Naive B cell (primary cell): ENCODE measurements at regions not wholly inside any gene's neighbourhood (a gene's known extent, or its start where the extent isn't known, plus 50 kb on each side); places are given as distances from the start of the nearest gene placed in this dataset.
A peak's percentile ranks its signal among the peaks of the same experiment; 100 is the strongest.
"Not testable (repeated sequence)": the region's sequence is repeated elsewhere in the genome, so short reads cannot be mapped to it uniquely, and the experiment has no call there.

ENCODE experiments used
- ATAC-seq, 2 donors: fragments of 150-1000 bp; cut with Tn5 transposase; 2 replicates each; pipeline ENCODE4 v1.10.0; 2021; ENCODE audit warnings: low read depth in 2 of 2, mild to moderate bottlenecking in 2 of 2, moderate library complexity in 2 of 2
- DNase-seq: peaks from one replicate; pipeline ENCODE4 v3.0.0; 2022
- H3K27ac Mint-ChIP-seq, 6 donors: one replicate each; pipeline ENCODE4 v1.8.0; 2020 to 2022; ENCODE audit warnings: mild to moderate bottlenecking in 6 of 6, mixed read lengths in 6 of 6, moderate library complexity in 5 of 6, inconsistent platforms in 2 of 6
- H3K27me3 Mint-ChIP-seq, 3 donors: one replicate each; pipeline ENCODE4 v1.8.0; 2021 to 2022; ENCODE audit warnings: mixed read lengths in 3 of 3, mild to moderate bottlenecking in 1 of 3
- H3K36me3 Mint-ChIP-seq, 2 donors: one replicate each; pipeline ENCODE4 v1.8.0; 2020 to 2022; ENCODE audit warnings: mixed read lengths in 2 of 2, inconsistent platforms in 1 of 2, mild to moderate bottlenecking in 1 of 2
- H3K4me1 Mint-ChIP-seq, 3 donors: one replicate each; pipeline ENCODE4 v1.8.0; 2020 to 2022; ENCODE audit warnings: mixed read lengths in 3 of 3, inconsistent platforms in 1 of 3, mild to moderate bottlenecking in 1 of 3, moderate library complexity in 1 of 3
- H3K4me3 Mint-ChIP-seq, 8 donors: one replicate each; pipeline ENCODE4 v1.8.0; 2020 to 2022; ENCODE audit warnings: mild to moderate bottlenecking in 8 of 8, mixed read lengths in 8 of 8, moderate library complexity in 8 of 8, inconsistent platforms in 2 of 8
- H3K9me3 Mint-ChIP-seq, 7 donors: one replicate each; pipeline ENCODE4 v1.8.0; 2020 to 2022; ENCODE audit warnings: mixed read lengths in 7 of 7, mild to moderate bottlenecking in 5 of 7, inconsistent platforms in 2 of 7, moderate library complexity in 1 of 7

- Mint-ChIP-seq H3K27me3 (peaks cover 4 to 28% (median 18%) of the 10 kb centered on the region in 3 donors), H3K9me3 (peaks cover 0 to 14% (median 4%) of the 10 kb centered on the region in 7 donors), H3K4me1 (peaks cover 5 to 15% (median 13%) of the 10 kb centered on the region in 3 donors), H3K4me3 (no peak overlapping the region), H3K27ac (peak overlapping the region in 1 of 6 donors; percentile 7), H3K36me3 (no peaks in the 10 kb centered on the region)
- ATAC-seq (no peak), DNase-seq (no peak)
Measured at GRCh38 chr10:23493711-23494110, 54.8 kb downstream of the OTUD1 start.

GRCh38 chr10:23496727-23497126 is 57.9 kb downstream of the OTUD1 start:
- DNase-seq (no peak), ATAC-seq (no peak)
- H3K27ac Mint-ChIP-seq, result no peak overlapping the region
- H3K27me3 Mint-ChIP-seq, result peaks cover 4 to 27% (median 13%) of the 10 kb centered on the region in 3 donors
- peaks cover 0 to 2% (median 0%) of the 10 kb centered on the region in 7 donors for H3K9me3 Mint-ChIP-seq
- no peaks in the 10 kb centered on the region for H3K36me3 Mint-ChIP-seq
- no peak overlapping the region for H3K4me3 Mint-ChIP-seq
- peaks cover under 1 to 5% (median 5%) of the 10 kb centered on the region in 3 donors for H3K4me1 Mint-ChIP-seq

- H3K27me3 Mint-ChIP-seq, result peaks cover 0 to 12% (median 10%) of the 10 kb centered on the region in 3 donors
- H3K4me1 Mint-ChIP-seq, result no peaks in the 10 kb centered on the region
- no peaks in the 10 kb centered on the region for H3K36me3 Mint-ChIP-seq
- H3K27ac Mint-ChIP-seq, result peak overlapping the region in 1 of 6 donors; percentile 80
- ATAC-seq (no peak), DNase-seq (no peak)
- peak overlapping the region in 1 of 8 donors; percentile 3 for H3K4me3 Mint-ChIP-seq
- peaks cover 0 to 2% (median 0%) of the 10 kb centered on the region in 7 donors for H3K9me3 Mint-ChIP-seq
Measured at GRCh38 chr10:23499372-23500132, 60.7 kb downstream of the OTUD1 start.

- no peak for ATAC-seq
- no peak overlapping the region for H3K27ac Mint-ChIP-seq
- peaks cover 0 to 8% (median 6%) of the 10 kb centered on the region in 3 donors for H3K27me3 Mint-ChIP-seq
- H3K4me3 Mint-ChIP-seq, result no peak overlapping the region
- DNase-seq, result no peak
- H3K36me3 Mint-ChIP-seq, result peaks cover 0 to 7% of the 10 kb centered on the region in 2 donors
- peaks cover 3 to 12% (median 4%) of the 10 kb centered on the region in 7 donors for H3K9me3 Mint-ChIP-seq
- no peaks in the 10 kb centered on the region for H3K4me1 Mint-ChIP-seq
Measured at GRCh38 chr10:23505797-23506465, 67.1 kb downstream of the OTUD1 start.

GRCh38 chr10:23512355-23513058 is 73.6 kb downstream of the OTUD1 start:
- no peak overlapping the region for H3K27ac Mint-ChIP-seq

GRCh38 chr10:23513621-23514020 is 74.7 kb downstream of the OTUD1 start:
- DNase-seq, H3K36me3 Mint-ChIP-seq, H3K4me3 Mint-ChIP-seq, H3K4me1 Mint-ChIP-seq, ATAC-seq, H3K27ac Mint-ChIP-seq: not testable (repeated sequence)
- Mint-ChIP-seq H3K9me3 (peaks cover 0 to 11% (median 7%) of the 10 kb centered on the region in 7 donors), H3K27me3 (peaks cover 35 to 41% (median 37%) of the 10 kb centered on the region in 3 donors)

More at GRCh38 chr10:23512355-23513058, 73.6 kb downstream of the OTUD1 start:
- no peak overlapping the region for H3K4me3 Mint-ChIP-seq
- ATAC-seq (no peak), DNase-seq (no peak)
- peaks cover 3 to 12% (median 7%) of the 10 kb centered on the region in 7 donors for H3K9me3 Mint-ChIP-seq
- H3K36me3 Mint-ChIP-seq, result peaks cover 0 to 7% of the 10 kb centered on the region in 2 donors
- peaks cover 32 to 39% (median 37%) of the 10 kb centered on the region in 3 donors for H3K27me3 Mint-ChIP-seq
- H3K4me1 Mint-ChIP-seq, result peaks cover 0 to 4% (median 0%) of the 10 kb centered on the region in 3 donors

- ATAC-seq, result no peak
Measured at GRCh38 chr10:23514321-23514720, 75.4 kb downstream of the OTUD1 start.

GRCh38 chr10:23516530-23516929 is 77.7 kb downstream of the OTUD1 start:
- Mint-ChIP-seq H3K4me1 (peaks cover 9 to 23% (median 16%) of the 10 kb centered on the region in 3 donors), H3K9me3 (peaks cover 0 to 3% (median 2%) of the 10 kb centered on the region in 7 donors), H3K27me3 (peaks cover 33 to 41% (median 40%) of the 10 kb centered on the region in 3 donors), H3K36me3 (no peaks in the 10 kb centered on the region), H3K4me3 (no peak overlapping the region), H3K27ac (peak overlapping the region in 1 of 6 donors; percentile 39)
- DNase-seq (no peak), ATAC-seq (no peak)

More at GRCh38 chr10:23514321-23514720, 75.4 kb downstream of the OTUD1 start:
- H3K4me1 Mint-ChIP-seq, result peaks cover 0 to 9% (median 0%) of the 10 kb centered on the region in 3 donors
- H3K27me3 Mint-ChIP-seq, result peaks cover 41 to 46% (median 41%) of the 10 kb centered on the region in 3 donors
- no peak overlapping the region for H3K27ac Mint-ChIP-seq
- peaks cover 0 to 9% (median 5%) of the 10 kb centered on the region in 7 donors for H3K9me3 Mint-ChIP-seq
- DNase-seq, result no peak
- no peak overlapping the region for H3K4me3 Mint-ChIP-seq
- H3K36me3 Mint-ChIP-seq, result peaks cover 0 to 7% of the 10 kb centered on the region in 2 donors

GRCh38 chr10:23517155-23517554 is 78.3 kb downstream of the OTUD1 start:
- peaks cover 33 to 39% (median 34%) of the 10 kb centered on the region in 3 donors for H3K27me3 Mint-ChIP-seq
- H3K27ac Mint-ChIP-seq, result no peak overlapping the region
- H3K36me3 Mint-ChIP-seq, result no peaks in the 10 kb centered on the region
- DNase-seq (no peak), ATAC-seq (no peak)
- no peak overlapping the region for H3K4me3 Mint-ChIP-seq
- H3K9me3 Mint-ChIP-seq, result peaks cover 0 to 3% (median 0%) of the 10 kb centered on the region in 7 donors
- H3K4me1 Mint-ChIP-seq, result peaks cover 15 to 29% (median 22%) of the 10 kb centered on the region in 3 donors

- DNase-seq, result peak; percentile 29
- H3K4me1 Mint-ChIP-seq, result peaks cover 25 to 55% (median 43%) of the 10 kb centered on the region in 3 donors
- peak overlapping the region; percentile 1 to 96 (median 45) for H3K27ac Mint-ChIP-seq
- H3K27me3 Mint-ChIP-seq, result peaks cover 5 to 12% (median 7%) of the 10 kb centered on the region in 3 donors
- ATAC-seq, result peak; percentile 75 to 85
- peak overlapping the region; percentile 17 to 87 (median 70) for H3K4me3 Mint-ChIP-seq
- peaks cover 0 to 6% of the 10 kb centered on the region in 2 donors for H3K36me3 Mint-ChIP-seq
- peaks cover 0 to 3% (median 0%) of the 10 kb centered on the region in 7 donors for H3K9me3 Mint-ChIP-seq
Measured at GRCh38 chr10:23521735-23522134, 82.9 kb downstream of the OTUD1 start.

GRCh38 chr10:23522345-23522744 is 83.5 kb downstream of the OTUD1 start:
- peak overlapping the region in 7 of 8 donors; percentile 21 to 87 (median 66) for H3K4me3 Mint-ChIP-seq
- peaks cover 3 to 9% (median 7%) of the 10 kb centered on the region in 3 donors for H3K27me3 Mint-ChIP-seq
- DNase-seq, result no peak
- peaks cover 25 to 55% (median 43%) of the 10 kb centered on the region in 3 donors for H3K4me1 Mint-ChIP-seq
- peaks cover 0 to 6% of the 10 kb centered on the region in 2 donors for H3K36me3 Mint-ChIP-seq
- H3K9me3 Mint-ChIP-seq, result peaks cover 0 to 3% (median 0%) of the 10 kb centered on the region in 7 donors
- peak overlapping the region in 2 of 6 donors; percentile 84 to 90 for H3K27ac Mint-ChIP-seq
- no peak for ATAC-seq

GRCh38 chr10:23523251-23523650 is 84.4 kb downstream of the OTUD1 start:
- ATAC-seq, result no peak
- no peak overlapping the region for H3K4me3 Mint-ChIP-seq
- no peak overlapping the region for H3K27ac Mint-ChIP-seq
- H3K9me3 Mint-ChIP-seq, result peaks cover 0 to 3% (median 0%) of the 10 kb centered on the region in 7 donors
- peaks cover 0 to 6% of the 10 kb centered on the region in 2 donors for H3K36me3 Mint-ChIP-seq
- no peak for DNase-seq
- peaks cover 3 to 12% (median 9%) of the 10 kb centered on the region in 3 donors for H3K27me3 Mint-ChIP-seq
- H3K4me1 Mint-ChIP-seq, result peaks cover 25 to 55% (median 43%) of the 10 kb centered on the region in 3 donors
